HFFc6 (cell line): ENCODE measurements at regions not wholly inside any gene's neighbourhood (a gene's known extent, or its start where the extent isn't known, plus 50 kb on each side); places are given as distances from the start of the nearest gene placed in this dataset.
A peak's percentile ranks its signal among the peaks of the same experiment; 100 is the strongest.
"Not testable (repeated sequence)": the region's sequence is repeated elsewhere in the genome, so short reads cannot be mapped to it uniquely, and the experiment has no call there.

ENCODE experiments used
- DNase-seq: peaks from one replicate; pipeline ENCODE4 v3.0.0-alpha.2; 2018
- H3K27ac Mint-ChIP-seq: 2 replicates; pipeline ENCODE4 v1.8.0; 2020; ENCODE audit warnings: mild to moderate bottlenecking, mixed read lengths
- H3K27me3 Mint-ChIP-seq: 2 replicates; pipeline ENCODE4 v1.8.0; 2021; ENCODE audit warnings: mild to moderate bottlenecking, moderate library complexity, mixed read lengths; ENCODE audit not compliant: insufficient read depth
- H3K36me3 Mint-ChIP-seq: 2 replicates; pipeline ENCODE4 v1.8.0; 2021; ENCODE audit warnings: low read depth, mixed read lengths
- H3K4me1 Mint-ChIP-seq: 2 replicates; pipeline ENCODE4 v1.8.0; 2020; ENCODE audit warnings: low read depth, mixed read lengths
- H3K4me3 Mint-ChIP-seq: 2 replicates; pipeline ENCODE4 v1.8.0; 2020; ENCODE audit warnings: mild to moderate bottlenecking, moderate library complexity, mixed read lengths
- H3K9me3 Mint-ChIP-seq: 2 replicates; pipeline ENCODE4 v1.8.0; 2020; ENCODE audit warnings: mild to moderate bottlenecking, mixed read lengths
- CTCF ChIP-seq: fragments of 200-600 bp; sonication (generic); IDR thresholded peaks from 2 replicates; pipeline ENCODE4 v1.5.0; 2021; ENCODE audit warnings: antibody characterized with exemption, mild to moderate bottlenecking

- DNase-seq, result no peak
- H3K27me3 Mint-ChIP-seq, result peaks cover 2% of the 10 kb centered on the region
- no peak overlapping the region for H3K27ac Mint-ChIP-seq
- TF ChIP-seq CTCF, result no peak
- no peak overlapping the region for H3K4me3 Mint-ChIP-seq
- no peaks in the 10 kb centered on the region for H3K4me1 Mint-ChIP-seq
- H3K9me3 Mint-ChIP-seq, result peaks cover 16% of the 10 kb centered on the region
- peaks cover 70% of the 10 kb centered on the region for H3K36me3 Mint-ChIP-seq
These were observed 94.6 kb downstream of the NCOR2 start for GRCh38 chr12:124472690-124473279.

GRCh38 chr12:124471828-124472227, 95.6 kb downstream of the NCOR2 start:
- Mint-ChIP-seq H3K27ac (no peak overlapping the region), H3K27me3 (peaks cover 2% of the 10 kb centered on the region), H3K4me3 (no peak overlapping the region), H3K9me3 (peaks cover 16% of the 10 kb centered on the region), H3K4me1 (peaks cover 2% of the 10 kb centered on the region), H3K36me3 (peaks cover 60% of the 10 kb centered on the region)
- no peak for TF ChIP-seq CTCF
- no peak for DNase-seq

- peaks cover 16% of the 10 kb centered on the region for H3K9me3 Mint-ChIP-seq
- peaks cover 2% of the 10 kb centered on the region for H3K27me3 Mint-ChIP-seq
- peaks cover 7% of the 10 kb centered on the region for H3K4me1 Mint-ChIP-seq
- no peak for DNase-seq
- TF ChIP-seq CTCF, result no peak
- no peak overlapping the region for H3K4me3 Mint-ChIP-seq
- peak overlapping the region; percentile 42; the same call in 1 of the 2 replicates for H3K27ac Mint-ChIP-seq
- peaks cover 59% of the 10 kb centered on the region for H3K36me3 Mint-ChIP-seq
These were observed 96.6 kb downstream of the NCOR2 start for GRCh38 chr12:124470806-124471205.

GRCh38 chr12:124470139-124470538, 97.3 kb downstream of the NCOR2 start:
- H3K4me1 Mint-ChIP-seq, result peaks cover 7% of the 10 kb centered on the region
- H3K4me3 Mint-ChIP-seq, result no peak overlapping the region
- no peak overlapping the region for H3K27ac Mint-ChIP-seq
- H3K27me3 Mint-ChIP-seq, result peaks cover 2% of the 10 kb centered on the region
- H3K9me3 Mint-ChIP-seq, result peaks cover 17% of the 10 kb centered on the region
- DNase-seq, result no peak
- TF ChIP-seq CTCF, result no peak
- H3K36me3 Mint-ChIP-seq, result peaks cover 62% of the 10 kb centered on the region

- peak; percentile 90 for TF ChIP-seq CTCF
- DNase-seq, result no peak
- H3K27ac Mint-ChIP-seq, result no peak overlapping the region
- H3K36me3 Mint-ChIP-seq, result peaks cover 62% of the 10 kb centered on the region
- no peak overlapping the region for H3K4me3 Mint-ChIP-seq
- peaks cover 25% of the 10 kb centered on the region for H3K9me3 Mint-ChIP-seq
- peaks cover 6% of the 10 kb centered on the region for H3K27me3 Mint-ChIP-seq
- peaks cover 13% of the 10 kb centered on the region for H3K4me1 Mint-ChIP-seq
These were observed 98.1 kb downstream of the NCOR2 start for GRCh38 chr12:124469193-124469888.

GRCh38 chr12:124467549-124467948, 99.9 kb downstream of the NCOR2 start:
- H3K9me3 Mint-ChIP-seq, result peaks cover 17% of the 10 kb centered on the region
- peaks cover 51% of the 10 kb centered on the region for H3K36me3 Mint-ChIP-seq
- peaks cover 27% of the 10 kb centered on the region for H3K4me1 Mint-ChIP-seq
- H3K4me3 Mint-ChIP-seq, H3K27me3 Mint-ChIP-seq, H3K27ac Mint-ChIP-seq, DNase-seq: not testable (repeated sequence)
